Uterus (tissue), 2 donors: ENCODE measurements at regions not wholly inside any gene's neighbourhood (a gene's known extent, or its start where the extent isn't known, plus 50 kb on each side); places are given as distances from the start of the nearest gene placed in this dataset.
"Not testable (repeated sequence)": the region's sequence is repeated elsewhere in the genome, so short reads cannot be mapped to it uniquely, and the experiment has no call there.

Experiments used
- POLR2A ChIP-seq, 2 donors: fragments of 450-650 bp; IDR thresholded peaks; one replicate each; pipeline ENCODE4 v1.6.1; 2016; ENCODE audit warnings: antibody characterized with exemption in 2 of 2, mild to moderate bottlenecking in 1 of 2, moderate library complexity in 1 of 2
- TF ChIP-seq, protein P1 (sequence below), 4 experiments: fragments of 200-600 bp in 2 of 4; fragments of 450-650 bp in 2 of 4; sonication (generic) in 2 of 4; IDR thresholded peaks; one replicate each; pipeline ENCODE4 v1.5.1; 2016 to 2019; ENCODE audit warnings: antibody characterized with exemption in 4 of 4, mild to moderate bottlenecking in 2 of 4, moderate library complexity in 1 of 4

DNA sequence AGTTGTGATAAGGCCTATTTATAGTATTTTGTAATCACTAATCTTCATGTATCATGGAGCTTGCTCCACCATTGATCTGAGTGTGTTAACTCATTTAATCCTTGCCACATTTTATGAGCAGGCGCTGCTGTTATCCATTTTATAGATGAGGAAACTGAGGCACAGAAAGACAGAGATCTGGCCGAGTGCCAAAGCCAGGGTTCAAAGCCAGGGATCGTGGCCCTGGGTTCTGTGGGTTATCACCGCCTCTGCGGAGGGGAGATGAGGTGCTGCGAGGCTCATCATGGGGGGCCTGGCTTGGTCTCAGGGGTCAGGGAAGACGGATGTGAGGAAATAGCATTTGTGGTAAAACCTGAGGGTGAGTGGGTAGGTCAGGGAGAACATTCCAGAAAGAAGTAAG, 193.9 kb downstream of the KLRB1 start:
- not testable (repeated sequence) for TF ChIP-seq POLR2A (IDR thresholded peaks at IDR 0.05)
- TF ChIP-seq, protein P1, sequence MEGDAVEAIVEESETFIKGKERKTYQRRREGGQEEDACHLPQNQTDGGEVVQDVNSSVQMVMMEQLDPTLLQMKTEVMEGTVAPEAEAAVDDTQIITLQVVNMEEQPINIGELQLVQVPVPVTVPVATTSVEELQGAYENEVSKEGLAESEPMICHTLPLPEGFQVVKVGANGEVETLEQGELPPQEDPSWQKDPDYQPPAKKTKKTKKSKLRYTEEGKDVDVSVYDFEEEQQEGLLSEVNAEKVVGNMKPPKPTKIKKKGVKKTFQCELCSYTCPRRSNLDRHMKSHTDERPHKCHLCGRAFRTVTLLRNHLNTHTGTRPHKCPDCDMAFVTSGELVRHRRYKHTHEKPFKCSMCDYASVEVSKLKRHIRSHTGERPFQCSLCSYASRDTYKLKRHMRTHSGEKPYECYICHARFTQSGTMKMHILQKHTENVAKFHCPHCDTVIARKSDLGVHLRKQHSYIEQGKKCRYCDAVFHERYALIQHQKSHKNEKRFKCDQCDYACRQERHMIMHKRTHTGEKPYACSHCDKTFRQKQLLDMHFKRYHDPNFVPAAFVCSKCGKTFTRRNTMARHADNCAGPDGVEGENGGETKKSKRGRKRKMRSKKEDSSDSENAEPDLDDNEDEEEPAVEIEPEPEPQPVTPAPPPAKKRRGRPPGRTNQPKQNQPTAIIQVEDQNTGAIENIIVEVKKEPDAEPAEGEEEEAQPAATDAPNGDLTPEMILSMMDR (IDR thresholded peaks at IDR 0.05) = not testable (repeated sequence)
